RPMI7951 (cell line): ENCODE measurements at regions not wholly inside any gene's neighbourhood (a gene's known extent, or its start where the extent isn't known, plus 50 kb on each side); places are given as distances from the start of the nearest gene placed in this dataset.
"Not testable (repeated sequence)": the region's sequence is repeated elsewhere in the genome, so short reads cannot be mapped to it uniquely, and the experiment has no call there.

ENCODE experiments used
- DNase-seq: peaks from one replicate; pipeline ENCODE4 v3.0.0-alpha.2; 2012; ENCODE audit warnings: low read depth

GRCh38 chr16:29145086-29145485 lies 160.2 kb downstream of the LAT start:
- DNase-seq, result not testable (repeated sequence)

GRCh38 chr16:29144669-29145062 lies 159.8 kb downstream of the LAT start:
- not testable (repeated sequence) for DNase-seq

DNA sequence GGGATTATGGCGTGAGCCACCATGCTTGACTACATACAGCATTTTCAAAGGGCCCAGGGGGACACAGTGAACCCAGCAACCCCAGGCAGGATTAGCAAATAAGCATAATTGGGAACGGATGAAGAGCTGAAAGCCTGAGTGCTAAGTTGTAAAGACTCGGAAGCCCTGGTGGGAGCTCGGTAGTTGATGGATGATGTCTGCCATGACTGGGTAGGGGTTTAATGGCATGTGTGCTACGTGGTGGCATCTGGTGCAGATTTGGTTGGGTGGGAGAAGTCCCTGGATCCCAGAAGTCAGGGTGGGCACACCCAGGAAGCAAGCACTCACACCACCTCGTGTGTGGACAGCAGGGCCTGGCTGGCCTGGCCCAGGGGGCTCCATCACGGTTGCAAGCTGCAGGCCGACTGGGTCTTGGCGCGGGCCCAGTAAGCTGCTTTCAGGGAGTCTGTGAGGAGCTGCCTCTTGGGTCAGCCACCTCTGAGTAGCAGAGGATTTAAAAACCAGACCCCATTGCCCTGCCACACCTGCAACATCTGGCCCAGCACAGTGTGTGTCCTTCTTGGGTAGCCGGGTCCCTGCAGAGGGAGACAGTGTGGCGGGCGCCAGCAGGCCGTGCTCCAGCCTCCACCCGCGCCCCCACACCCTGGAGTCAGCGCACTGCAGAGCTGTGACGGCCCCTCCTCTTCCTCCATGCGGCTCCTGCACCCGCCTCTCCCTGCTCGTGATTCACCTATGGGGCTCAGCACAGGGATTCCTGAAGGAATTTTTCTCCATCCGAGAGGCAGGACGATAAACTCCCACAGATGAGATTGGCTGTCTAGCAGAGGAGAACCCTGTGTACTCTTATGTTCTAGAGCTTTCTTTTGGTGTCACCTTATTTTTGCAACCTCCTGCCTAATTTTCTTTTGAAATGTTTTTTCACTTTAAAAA lies 159.2 kb downstream of the LAT start:
- not testable (repeated sequence) for DNase-seq

- not testable (repeated sequence) for DNase-seq
These were observed 157.7 kb downstream of the LAT start for GRCh38 chr16:29142506-29142905.

- no peak for DNase-seq
These were observed 156.9 kb downstream of the LAT start for GRCh38 chr16:29141586-29142324.

- not testable (repeated sequence) for DNase-seq
These were observed 156.3 kb downstream of the LAT start for GRCh38 chr16:29141121-29141520.

DNA sequence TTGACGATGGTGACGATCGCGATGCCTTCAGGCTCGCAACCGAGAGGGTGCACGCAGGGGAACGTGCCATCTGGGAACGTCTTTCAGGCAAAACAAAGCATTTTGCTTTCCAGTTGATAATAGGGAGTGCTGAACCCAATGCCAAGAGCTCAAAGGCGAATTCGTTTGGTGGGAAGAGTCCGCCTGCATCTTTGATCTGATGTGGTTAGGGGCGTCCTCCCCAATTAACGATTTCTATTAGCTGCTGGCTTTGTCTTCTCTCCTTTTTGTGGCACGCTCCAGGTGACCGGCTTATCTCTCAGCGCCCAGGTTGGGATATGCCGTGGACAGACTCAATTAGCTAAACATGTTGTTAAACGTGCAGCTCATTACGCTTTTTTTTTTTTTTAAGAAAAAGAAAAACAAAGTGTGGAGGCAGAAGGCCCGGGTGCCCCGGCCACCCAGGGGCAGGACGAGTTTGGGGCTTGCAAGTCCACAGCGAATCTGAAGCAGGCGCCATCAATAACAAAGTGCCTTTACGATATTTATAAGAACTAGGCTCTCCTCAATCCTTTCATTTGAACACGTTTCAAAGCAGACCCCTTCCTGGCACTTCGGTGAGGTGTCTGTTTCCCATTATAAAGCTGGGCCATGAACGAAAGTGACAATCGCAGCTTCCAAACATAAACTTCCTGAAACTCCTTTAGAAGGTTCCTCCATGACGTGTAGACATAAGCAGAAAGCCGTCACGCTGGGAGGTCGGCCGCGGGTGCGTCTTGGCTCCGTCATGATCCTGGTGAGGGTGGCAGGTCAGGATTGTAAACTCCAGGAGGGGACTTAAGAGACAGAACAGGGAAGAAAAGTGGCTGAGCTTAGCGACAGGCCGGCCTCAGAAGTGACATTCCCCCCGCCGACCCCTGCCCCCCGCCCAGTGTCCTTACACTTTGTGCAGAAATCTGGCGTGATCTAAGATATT lies 155.3 kb downstream of the LAT start:
- DNase-seq, result not testable (repeated sequence)

DNA sequence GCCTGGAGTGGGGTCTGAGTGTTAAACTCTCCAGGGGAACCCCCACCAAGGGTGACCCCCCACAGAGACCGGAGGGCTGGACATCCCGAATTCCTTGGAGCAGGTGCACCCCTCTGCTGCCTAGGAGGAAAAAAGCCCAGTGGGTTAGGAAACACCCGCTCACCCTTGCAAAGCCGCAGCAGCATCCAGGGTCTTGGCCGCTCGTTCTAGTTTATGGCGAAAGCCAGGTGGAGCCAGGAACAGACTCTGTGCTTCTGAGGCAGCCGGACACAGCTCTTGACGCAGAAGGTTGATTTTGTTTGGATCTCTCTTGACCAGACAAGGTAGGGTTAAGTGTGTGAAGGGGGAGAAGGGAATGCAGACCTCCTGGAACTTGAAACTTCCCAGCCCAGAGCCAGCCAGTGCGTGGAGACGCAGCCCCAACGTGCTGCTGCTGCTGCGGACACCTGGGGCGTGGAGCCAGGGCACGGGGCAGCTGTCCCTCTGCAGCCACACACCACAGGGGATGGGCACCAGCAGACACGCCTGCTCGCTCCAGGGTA lies 154.5 kb downstream of the LAT start:
- no peak for DNase-seq

- DNase-seq, result not testable (repeated sequence)
These were observed 153.8 kb downstream of the LAT start for GRCh38 chr16:29138698-29139097.

DNA sequence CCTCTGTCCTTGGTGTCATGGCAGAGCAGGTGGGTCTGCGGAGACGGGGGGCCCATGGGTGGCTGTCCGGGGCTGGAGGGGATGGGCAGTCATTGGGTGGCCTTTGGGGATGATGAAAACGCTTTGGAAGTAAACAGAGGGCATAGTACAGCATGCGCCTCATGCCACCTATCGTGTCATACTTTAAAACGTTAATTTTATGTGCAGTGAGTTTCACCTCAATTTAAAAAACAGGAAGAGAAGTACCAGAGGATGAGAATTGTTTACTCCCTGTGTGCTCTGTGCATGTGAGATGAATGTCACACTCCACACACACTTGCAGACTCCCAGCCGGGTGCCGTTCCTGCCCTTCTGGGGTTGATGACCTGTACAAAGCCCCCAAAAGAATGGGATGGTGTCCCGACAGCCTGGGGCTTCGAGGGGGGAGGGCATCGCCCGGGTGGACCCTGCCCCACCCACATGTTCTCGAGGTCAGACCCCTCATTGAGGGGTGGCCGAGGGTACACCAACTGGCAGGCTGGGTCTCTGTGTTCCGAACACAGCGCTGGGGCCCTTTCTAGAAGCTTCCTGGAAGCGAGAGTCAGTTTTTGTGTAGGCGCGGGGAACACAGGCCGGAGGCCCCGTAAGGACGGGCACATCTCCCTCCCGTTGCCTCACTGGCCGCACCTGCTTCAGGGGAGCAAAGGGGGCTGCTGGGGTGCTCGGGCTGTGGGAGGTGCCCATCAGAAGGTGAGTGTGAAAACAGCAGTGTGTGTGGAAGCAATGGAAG lies 153.2 kb downstream of the LAT start:
- DNase-seq, result not testable (repeated sequence)

- not testable (repeated sequence) for DNase-seq
These were observed 152.6 kb downstream of the LAT start for GRCh38 chr16:29137461-29137860.

GRCh38 chr16:29136916-29137315 lies 152.1 kb downstream of the LAT start:
- not testable (repeated sequence) for DNase-seq

DNA sequence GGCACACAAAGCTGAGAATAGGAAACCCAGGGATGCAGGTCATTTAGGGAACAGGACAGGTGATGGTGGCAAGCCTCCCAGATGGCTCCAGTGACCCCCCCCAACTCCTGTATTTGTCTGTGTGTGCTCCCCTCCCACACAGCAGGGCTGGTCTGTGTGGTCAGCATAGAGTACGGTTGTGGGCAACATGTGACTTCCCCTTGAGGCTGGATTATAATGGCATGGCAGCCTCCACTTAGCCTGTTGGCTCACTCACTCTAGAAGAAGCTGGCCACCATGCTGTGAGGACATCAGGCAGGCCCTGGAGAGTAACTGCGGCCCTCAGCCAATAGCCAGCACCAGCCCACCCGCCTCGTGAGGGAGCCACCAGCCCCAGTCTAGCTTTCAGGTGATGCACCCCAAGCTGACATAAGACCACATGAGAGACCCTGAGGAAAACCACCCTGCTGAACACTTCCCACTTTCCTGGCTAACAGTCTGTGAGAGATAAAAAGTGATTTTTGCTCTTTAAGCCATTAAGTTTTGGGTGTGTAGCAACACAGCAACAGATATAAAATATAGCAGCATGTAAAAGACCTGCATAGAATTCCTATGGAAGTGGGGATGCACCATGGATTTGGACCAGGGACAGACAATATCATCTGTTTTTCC lies 151.3 kb downstream of the LAT start:
- not testable (repeated sequence) for DNase-seq

DNA sequence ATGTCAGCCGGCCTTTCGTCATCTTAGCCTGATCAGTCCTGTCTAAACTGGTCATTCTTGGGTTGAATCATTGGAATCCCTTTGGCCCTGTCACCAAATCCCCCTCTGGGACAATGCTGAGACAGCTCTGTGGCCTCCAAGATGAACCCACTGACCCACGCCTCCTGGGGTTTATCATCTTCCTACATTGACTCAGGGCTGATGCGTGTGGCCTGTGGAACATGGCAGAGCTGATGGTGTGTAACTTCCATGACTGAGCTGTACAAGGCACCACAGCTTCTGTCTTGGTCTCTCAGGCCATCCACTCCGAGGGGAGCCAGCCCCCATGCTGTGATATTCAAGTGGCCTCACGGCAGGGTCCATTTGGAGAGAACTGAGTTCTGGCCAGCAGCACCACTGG lies 150.2 kb downstream of the LAT start:
- not testable (repeated sequence) for DNase-seq

DNA sequence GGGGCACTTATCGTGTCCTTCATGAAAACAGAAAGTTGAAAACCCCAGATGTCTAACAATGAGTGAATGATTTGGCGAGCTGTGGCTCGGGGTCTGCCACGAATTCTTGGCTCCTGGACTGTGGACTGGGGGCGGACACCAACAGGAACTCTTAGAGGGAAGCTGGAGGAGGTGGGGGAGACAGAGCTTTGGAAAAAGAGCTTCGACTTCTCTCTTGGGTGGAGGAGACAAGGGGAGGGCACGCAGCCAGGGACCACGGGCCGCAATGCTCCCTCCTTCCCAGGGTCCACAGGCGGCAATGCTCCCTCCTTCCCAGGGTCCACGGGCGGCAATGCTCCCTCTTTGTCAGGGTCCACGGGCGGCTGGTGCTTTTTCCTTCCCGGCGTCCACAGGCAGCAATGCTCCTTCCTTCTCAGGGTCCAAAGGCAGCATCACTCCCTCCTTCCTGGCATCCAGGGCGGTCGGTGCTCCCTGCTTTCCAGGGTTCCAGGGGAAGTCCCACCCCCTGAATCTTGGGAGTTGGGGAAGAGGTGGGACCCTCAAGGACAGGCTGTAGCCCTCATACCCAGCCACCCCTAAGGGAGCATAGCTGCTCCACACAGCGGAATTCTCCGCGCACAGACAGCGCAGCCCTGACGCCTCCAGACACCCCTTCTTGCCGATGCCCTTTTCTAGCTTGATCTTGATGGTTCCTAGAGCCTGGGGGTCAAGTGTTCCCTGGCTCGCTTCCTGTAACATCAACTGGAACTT lies 149.0 kb downstream of the LAT start:
- not testable (repeated sequence) for DNase-seq

- DNase-seq, result not testable (repeated sequence)
These were observed 148.0 kb downstream of the LAT start for GRCh38 chr16:29132869-29133268.

DNA sequence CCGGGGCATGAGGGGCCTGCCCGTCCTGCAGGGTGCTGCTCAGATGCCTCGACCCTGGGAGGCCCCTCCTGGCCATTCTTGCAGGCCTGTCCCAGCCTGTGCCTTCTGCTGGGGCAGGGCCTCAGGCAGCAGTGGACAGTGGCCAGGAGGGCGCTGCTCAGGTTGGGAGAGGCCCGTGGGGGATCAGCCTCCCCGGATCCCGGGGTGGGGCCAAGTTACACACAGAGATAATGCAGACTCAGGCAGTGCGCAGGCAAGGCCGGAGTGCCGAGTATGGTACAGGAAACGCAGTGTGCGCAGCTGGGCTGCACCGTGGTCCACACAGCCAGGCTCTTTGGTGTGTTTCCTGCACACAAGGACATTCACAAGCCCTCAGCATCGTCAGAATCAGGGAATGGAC lies 147.6 kb downstream of the LAT start:
- not testable (repeated sequence) for DNase-seq

GRCh38 chr16:29130901-29131851 lies 146.3 kb downstream of the LAT start:
- peak; percentile 90 for DNase-seq
